ENCODE measurements at regions not wholly inside any gene's neighbourhood (a gene's known extent, or its start where the extent isn't known, plus 50 kb on each side); places are given as distances from the start of the nearest gene placed in this dataset.

- no peaks in the 10 kb centered on the region for H3K27me3 ChIP-seq
- H3K4me3 ChIP-seq = no peak overlapping the region
- H3K4me1 ChIP-seq = no peaks in the 10 kb centered on the region
- no peaks in the 10 kb centered on the region for H3K36me3 ChIP-seq
- no peak overlapping the region for H3K27ac ChIP-seq
- 74 to 77% methylated on average over 6 of the region's 6 CpGs for WGBS, 2 donors
- TF ChIP-seq POLR2A (IDR thresholded peaks at IDR 0.05) (no peak), CTCF (IDR thresholded peaks at IDR 0.05) (no peak), EP300 (IDR thresholded peaks at IDR 0.05) (no peak), POLR2AphosphoS5 (IDR thresholded peaks at IDR 0.05) (no peak)
- no peak for ATAC-seq (ENCODE audit: low FRiP score in 2 of 2)
- DNase-seq = no peak
- no peaks in the 10 kb centered on the region for H3K9me3 ChIP-seq
Observed at GRCh38 chr6:91751526-91751925, 1164.7 kb upstream of the MAP3K7 start.

GRCh38 chr6:91744566-91744965 lies 1157.7 kb upstream of the MAP3K7 start:
- DNase-seq (no peak), ATAC-seq (ENCODE audit: low FRiP score in 2 of 2) (no peak)
- Histone ChIP-seq H3K9me3 (no peaks in the 10 kb centered on the region), H3K36me3 (no peaks in the 10 kb centered on the region), H3K27ac (no peak overlapping the region), H3K27me3 (no peaks in the 10 kb centered on the region), H3K4me1 (no peaks in the 10 kb centered on the region), H3K4me3 (no peak overlapping the region)
- TF ChIP-seq CTCF (IDR thresholded peaks at IDR 0.05) = no peak
- TF ChIP-seq EP300 (IDR thresholded peaks at IDR 0.05) = no peak
- TF ChIP-seq POLR2A (IDR thresholded peaks at IDR 0.05) = no peak
- TF ChIP-seq POLR2AphosphoS5 (IDR thresholded peaks at IDR 0.05) = no peak
- 47 to 55% methylated on average over 3 of the region's 3 CpGs for WGBS, 2 donors

- no peak overlapping the region for H3K27ac ChIP-seq
- H3K4me3 ChIP-seq = no peak overlapping the region
- no peaks in the 10 kb centered on the region for H3K27me3 ChIP-seq
- DNase-seq = no peak
- TF ChIP-seq POLR2A (IDR thresholded peaks at IDR 0.05) = no peak
- TF ChIP-seq POLR2AphosphoS5 (IDR thresholded peaks at IDR 0.05) = no peak
- TF ChIP-seq EP300 (IDR thresholded peaks at IDR 0.05) = no peak
- TF ChIP-seq CTCF (IDR thresholded peaks at IDR 0.05) = no peak
- no peaks in the 10 kb centered on the region for H3K4me1 ChIP-seq
- WGBS, 2 donors = 75 to 83% methylated on average over 2 of the region's 2 CpGs
- no peaks in the 10 kb centered on the region for H3K36me3 ChIP-seq
- no peak for ATAC-seq (ENCODE audit: low FRiP score in 2 of 2)
- H3K9me3 ChIP-seq = no peaks in the 10 kb centered on the region
Observed at GRCh38 chr6:91743756-91744155, 1156.9 kb upstream of the MAP3K7 start.

- no peak overlapping the region for H3K4me3 ChIP-seq
- TF ChIP-seq CTCF (IDR thresholded peaks at IDR 0.05) = no peak
- no peak for TF ChIP-seq EP300 (IDR thresholded peaks at IDR 0.05)
- TF ChIP-seq POLR2AphosphoS5 (IDR thresholded peaks at IDR 0.05) = no peak
- TF ChIP-seq POLR2A (IDR thresholded peaks at IDR 0.05) = no peak
- no peaks in the 10 kb centered on the region for H3K4me1 ChIP-seq
- ATAC-seq (ENCODE audit: low FRiP score in 2 of 2) = no peak
- no peaks in the 10 kb centered on the region for H3K27me3 ChIP-seq
- H3K27ac ChIP-seq = no peak overlapping the region
- H3K9me3 ChIP-seq = no peaks in the 10 kb centered on the region
- no peaks in the 10 kb centered on the region for H3K36me3 ChIP-seq
- DNase-seq = no peak
Observed at GRCh38 chr6:91731939-91732338, 1145.1 kb upstream of the MAP3K7 start.

GRCh38 chr6:91730710-91731109 lies 1143.8 kb upstream of the MAP3K7 start:
- ATAC-seq (ENCODE audit: low FRiP score in 2 of 2) (no peak), DNase-seq (no peak)
- H3K4me1 ChIP-seq = no peaks in the 10 kb centered on the region
- WGBS, 2 donors = 76 to 78% methylated on average over 2 of the region's 2 CpGs
- no peak overlapping the region for H3K27ac ChIP-seq
- no peaks in the 10 kb centered on the region for H3K36me3 ChIP-seq
- no peaks in the 10 kb centered on the region for H3K27me3 ChIP-seq
- no peak for TF ChIP-seq POLR2AphosphoS5 (IDR thresholded peaks at IDR 0.05)
- H3K9me3 ChIP-seq = peaks cover 0 to 1% (median 0%) of the 10 kb centered on the region in 4 donors
- no peak overlapping the region for H3K4me3 ChIP-seq

All from upper lobe of left lung (tissue), 6 donors.